NCI-H2107 treated with DMSO at 0.1 percent for 48 hours (cell line): ENCODE measurements at regions not wholly inside any gene's neighbourhood (a gene's known extent, or its start where the extent isn't known, plus 50 kb on each side); places are given as distances from the start of the nearest gene placed in this dataset.

Experiments
- DNase-seq: peaks from one replicate; lab custom pipeline; 2025; ENCODE audit not compliant: unreplicated experiment; lab: John Stamatoyannopoulos, UW

DNA sequence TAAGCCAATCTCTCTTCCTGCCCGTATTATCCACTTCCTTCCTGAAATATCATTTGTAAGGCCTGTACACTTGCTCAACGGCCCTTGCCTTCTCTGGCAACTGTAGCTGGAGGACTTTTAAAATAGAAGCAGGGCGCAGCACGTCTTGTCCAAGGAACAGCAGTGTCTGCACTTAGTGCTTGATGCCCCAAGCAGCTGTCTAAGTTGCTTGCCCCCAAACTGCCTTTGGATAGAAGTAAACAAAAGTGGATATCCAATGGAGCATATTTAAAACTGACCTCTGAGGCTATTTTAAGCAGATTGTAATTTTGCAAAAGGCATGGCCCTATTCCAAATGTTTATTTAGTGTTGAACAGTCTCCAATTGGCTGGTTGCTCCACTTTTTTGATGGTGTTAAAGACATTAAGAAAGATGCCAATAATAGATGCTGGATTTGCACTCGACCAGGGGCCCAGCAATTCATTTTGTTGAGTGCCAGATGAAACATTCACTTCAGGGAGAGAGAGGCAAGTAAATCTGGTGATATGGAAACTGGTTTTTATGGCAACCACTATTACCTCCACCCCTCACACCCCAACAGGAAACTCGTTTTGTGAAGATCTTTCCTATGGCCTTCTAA is 526.8 kb upstream of the TBL1XR1 start:
- DNase-seq = no peak

DNA sequence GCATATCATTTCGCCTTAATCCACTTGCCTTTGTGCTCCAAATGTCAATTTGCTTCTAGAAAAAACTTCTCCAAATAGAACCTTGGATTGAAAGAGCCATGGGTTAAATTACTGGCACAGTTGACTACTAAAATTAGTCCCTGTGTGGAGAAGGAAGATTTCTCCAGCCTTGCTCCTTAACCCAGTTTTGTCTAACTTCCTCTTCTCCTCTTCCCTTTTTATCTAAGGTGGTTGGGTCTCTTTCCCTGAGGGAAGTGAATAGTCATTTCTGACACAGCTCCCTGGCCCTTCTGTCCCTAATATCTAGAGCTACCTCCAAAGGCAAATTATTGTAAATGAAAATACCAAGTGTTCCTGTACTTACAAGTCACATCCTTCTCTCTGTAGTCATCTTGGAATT is 527.9 kb upstream of the TBL1XR1 start:
- DNase-seq = no peak

DNA sequence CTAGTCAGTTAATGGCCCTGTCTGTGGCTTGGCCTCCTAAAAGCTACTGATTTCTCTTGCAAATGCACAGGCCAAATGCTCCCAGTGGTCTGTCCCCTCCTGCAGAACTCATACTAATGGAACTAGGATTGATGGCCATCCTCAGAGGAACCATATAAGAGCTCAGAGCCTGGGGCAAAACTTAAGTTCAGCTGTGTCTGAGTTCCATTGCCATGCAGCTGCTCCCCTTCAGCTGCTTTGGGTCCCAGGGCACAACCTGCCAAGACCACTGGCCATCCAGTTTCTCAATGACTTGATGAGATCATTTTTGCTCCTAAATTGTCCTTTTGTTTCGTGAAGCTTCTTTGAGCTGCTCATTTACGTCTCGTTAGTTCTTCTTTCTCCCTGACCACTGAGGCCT is 529.5 kb upstream of the TBL1XR1 start:
- no peak for DNase-seq

DNA sequence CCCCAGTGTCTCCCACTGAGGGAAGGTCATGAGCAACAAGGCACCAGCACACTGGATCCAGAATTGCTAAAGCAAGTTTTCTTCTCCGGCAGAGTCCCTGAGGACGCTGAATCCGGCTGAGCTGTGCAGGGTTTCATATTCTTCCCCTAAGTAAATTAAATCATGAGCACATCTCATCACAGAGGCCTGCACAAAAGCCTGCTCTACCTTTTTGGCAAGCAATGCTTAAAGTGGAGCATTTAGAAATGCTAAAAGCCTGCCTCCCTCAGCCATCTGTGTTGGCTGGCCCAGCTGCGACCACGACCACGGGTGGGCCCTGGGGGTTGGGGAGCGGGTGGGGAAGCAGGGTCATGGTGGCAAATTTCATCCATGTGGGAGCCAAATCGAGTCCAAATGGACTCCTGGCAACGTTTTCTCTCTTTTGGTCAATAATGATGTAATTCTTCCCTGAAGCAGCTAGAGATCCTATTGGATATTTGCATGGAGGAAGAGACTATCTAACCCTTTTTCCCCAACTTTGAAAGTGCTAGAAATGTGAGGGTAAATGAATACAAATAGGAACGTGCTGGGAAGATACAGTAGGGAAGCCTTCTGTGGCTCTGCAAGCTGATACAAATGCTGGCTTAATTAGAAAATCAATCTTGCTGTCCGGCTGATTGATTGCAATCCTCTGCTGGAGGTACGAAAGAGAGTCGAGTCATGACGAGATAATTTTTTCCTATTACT is 532.8 kb upstream of the TBL1XR1 start:
- DNase-seq = peak; percentile 71

GRCh38 chr3:177730814-177731213 is 533.5 kb upstream of the TBL1XR1 start:
- no peak for DNase-seq

DNA sequence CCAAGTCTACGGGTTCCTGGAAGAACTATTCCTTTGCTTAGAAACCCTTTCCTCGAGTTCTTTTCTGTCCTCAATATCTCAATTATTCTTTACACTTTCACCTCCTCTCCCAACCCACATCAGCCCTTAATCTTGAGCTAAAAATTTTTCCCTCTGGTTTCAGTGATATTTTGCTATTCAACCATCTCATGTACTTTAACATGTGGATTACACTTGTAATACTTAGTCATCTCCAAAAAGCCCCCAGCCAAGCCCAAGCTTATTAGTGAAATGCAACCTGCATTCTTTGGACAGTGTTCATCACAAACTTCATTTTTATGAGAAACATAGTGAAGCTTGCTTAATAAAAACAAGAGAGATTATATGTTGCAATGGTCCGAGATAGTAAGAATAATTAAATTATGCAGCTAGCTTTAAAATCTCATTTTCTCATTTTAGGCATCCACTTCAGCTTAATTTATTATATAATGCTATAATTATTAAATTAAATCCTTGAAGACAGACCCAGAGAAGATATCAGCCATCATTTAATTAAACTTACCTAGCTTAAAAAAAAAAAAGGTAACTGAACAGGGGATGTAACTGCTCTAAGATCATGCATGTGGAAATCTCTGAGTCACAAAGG is 534.5 kb upstream of the TBL1XR1 start:
- no peak for DNase-seq

DNA sequence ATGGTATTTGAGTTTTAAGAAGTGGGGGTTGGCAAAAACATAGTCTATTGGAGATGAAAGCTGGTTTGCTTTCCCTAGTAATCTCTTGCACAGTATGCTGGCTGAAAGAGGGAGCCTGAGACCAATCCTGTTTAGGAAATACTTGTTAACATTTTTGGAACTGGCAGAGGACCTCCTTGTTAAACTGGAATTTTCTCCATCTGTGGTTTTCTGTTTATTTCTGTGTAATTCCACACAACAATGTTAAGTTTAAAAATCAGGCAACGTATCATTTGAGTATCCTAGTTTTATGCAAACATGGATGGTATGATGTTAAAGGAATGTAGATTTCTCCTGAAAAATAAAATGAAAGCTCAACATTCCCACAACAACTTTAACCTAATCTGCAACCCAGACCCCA is 536.0 kb upstream of the TBL1XR1 start:
- DNase-seq = no peak

DNA sequence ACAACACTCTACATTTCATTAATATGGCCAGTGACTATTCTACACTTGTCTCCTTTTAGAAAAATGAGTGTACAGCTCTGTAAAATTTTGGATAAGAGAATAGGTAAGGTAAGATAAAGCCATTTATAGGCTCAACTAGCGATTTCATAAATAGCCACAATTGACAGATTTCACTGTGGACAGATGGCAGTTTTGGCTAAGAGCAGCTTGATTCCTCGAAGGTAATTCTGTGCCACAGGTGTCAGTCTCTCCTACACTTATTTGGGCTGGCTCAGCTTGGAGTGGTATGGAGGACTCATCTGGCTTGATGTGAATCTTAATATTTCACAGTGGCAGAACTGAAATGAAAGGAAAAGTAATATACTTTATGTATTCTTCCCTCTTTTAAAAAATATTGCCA is 536.7 kb upstream of the TBL1XR1 start:
- no peak for DNase-seq

- no peak for DNase-seq
These were observed 538.1 kb upstream of the TBL1XR1 start for GRCh38 chr3:177735431-177735830.

DNA sequence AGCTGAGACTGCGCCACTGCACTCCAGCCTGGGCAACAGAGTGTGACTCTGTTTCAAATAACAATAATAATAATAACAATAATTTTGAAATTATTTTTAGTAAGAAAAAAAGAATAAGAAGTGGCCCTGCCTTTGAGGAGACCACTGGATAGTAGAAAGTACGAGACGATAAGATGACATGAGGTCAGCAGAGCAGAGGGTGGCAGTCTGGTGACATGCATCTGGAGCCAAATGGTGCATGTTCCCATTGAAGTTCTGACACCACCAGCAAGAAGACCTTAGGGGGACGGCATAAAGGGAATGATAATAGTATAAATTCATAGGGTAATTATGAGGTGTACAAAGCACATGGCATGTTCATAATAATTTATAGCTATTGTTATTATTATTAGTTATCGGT is 542.2 kb upstream of the TBL1XR1 start:
- no peak for DNase-seq

DNA sequence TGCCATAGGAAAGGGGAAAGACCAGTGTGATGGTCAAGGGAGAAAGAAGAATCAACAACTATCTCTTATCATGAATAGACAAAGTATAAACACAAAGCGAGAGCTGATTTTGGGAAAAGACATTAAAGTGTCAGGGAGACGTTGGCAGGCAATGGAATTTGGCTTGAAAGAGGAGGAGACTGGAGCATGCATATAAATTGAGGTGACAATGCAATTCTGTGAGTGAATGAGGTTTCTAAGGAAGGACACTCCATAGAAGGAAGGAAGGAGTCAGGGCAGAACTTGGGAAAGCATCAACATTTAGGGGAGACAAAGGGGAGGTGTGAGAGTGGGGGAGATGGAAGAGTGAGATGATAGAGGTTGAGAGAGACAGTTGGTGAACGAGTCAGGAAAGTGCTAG is 543.0 kb upstream of the TBL1XR1 start:
- DNase-seq = no peak

- no peak for DNase-seq
These were observed 545.0 kb upstream of the TBL1XR1 start for GRCh38 chr3:177742273-177742672.

GRCh38 chr3:177743173-177743890 is 546.0 kb upstream of the TBL1XR1 start:
- DNase-seq = no peak

DNA sequence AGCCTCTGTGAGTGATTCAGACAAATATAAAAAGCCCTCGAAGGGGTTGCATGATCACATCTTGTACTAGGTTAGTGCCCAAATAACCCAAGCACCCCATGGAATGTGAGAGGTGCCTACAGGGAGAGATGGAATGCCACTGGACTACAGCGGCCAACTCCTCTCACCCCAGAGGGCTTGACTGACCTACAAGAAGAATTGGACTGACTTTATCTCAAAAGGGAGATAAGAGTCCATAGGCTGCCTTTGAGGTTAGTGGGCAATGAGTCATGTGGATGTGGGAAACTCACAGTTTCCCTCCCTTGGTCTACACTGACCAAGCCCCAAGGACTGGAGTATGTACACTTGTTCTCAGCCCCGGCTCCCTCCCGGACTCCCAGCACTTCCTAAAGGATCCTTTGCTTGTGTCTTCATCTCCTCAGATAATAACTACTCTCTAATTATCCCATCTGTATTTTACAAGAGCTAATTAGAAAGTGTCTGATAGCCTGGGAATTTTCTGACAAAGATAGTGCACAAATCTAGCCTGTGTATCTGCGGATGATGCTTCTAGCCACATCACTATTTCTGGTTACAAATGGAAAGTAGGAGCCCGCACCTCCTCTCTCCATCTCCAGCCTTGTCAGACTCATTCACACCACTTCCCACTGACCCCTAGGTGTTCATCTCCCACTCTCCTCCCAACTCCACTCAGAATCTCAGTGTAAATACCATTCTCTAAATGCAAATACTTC is 547.8 kb upstream of the TBL1XR1 start:
- no peak for DNase-seq

DNA sequence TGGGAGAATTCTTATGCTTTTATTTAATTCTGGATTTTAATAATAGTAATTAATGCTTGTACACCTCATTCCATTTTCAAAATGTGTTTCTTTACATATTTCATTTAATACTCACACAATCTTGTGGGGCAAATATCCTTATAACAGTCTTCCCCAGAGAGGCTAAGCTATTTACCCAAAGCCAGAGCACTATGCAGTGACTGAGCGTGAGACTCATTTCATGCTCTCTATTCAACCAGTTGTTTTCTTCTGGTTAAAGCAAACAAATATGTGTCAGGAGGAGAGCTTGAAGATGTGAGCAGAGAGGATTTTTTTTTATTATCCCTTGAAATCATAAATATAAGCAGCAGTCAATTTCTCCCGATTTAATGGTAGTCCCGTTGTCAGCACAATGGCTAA is 548.3 kb upstream of the TBL1XR1 start:
- no peak for DNase-seq

- peak; percentile 60 for DNase-seq
These were observed 549.2 kb upstream of the TBL1XR1 start for GRCh38 chr3:177746337-177746933.

DNA sequence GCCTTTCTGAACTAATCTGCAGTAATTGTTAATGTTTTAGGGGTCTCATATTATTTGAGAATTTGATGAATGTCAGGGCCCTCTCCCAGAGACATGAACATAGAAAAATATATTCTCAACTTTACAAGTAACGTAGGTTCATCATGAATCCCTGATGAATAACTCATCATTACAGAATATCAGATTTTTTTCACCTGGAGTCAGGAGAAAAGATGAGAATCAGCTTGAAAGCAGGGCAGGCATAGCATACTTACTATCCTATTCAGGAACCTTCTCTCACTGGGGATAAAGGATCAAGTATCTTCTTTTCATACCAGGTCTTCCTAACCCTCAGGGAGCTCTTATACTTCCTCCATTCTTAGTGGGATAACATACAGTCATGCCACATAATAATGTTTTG is 552.6 kb upstream of the TBL1XR1 start:
- DNase-seq = no peak

DNA sequence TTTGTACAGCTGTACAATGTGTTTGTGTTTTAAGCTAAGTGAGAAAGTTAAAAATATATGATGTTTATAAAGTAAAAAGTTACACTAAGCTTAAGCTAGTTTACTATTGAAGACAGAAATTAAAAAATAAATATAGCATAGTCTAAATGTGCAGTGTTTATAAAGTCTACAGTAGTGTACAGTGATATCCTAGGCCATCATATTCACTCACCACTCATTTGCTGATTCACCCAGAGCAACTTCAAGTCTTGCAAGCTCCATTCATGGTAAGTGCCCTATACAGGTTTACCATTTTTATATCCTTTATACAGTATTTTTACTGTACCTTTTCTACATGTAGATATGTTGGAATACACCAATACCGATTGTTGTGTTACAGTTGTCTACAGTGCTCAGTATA is 553.2 kb upstream of the TBL1XR1 start:
- DNase-seq = no peak

- peak; percentile 55 for DNase-seq
These were observed 554.5 kb upstream of the TBL1XR1 start for GRCh38 chr3:177751770-177752169.

- no peak for DNase-seq
These were observed 555.5 kb upstream of the TBL1XR1 start for GRCh38 chr3:177752831-177753230.
